WERI-Rb-1 (cell line): ENCODE measurements at regions not wholly inside any gene's neighbourhood (a gene's known extent, or its start where the extent isn't known, plus 50 kb on each side); places are given as distances from the start of the nearest gene placed in this dataset.
A peak's percentile ranks its signal among the peaks of the same experiment; 100 is the strongest.
"Not testable (repeated sequence)": the region's sequence is repeated elsewhere in the genome, so short reads cannot be mapped to it uniquely, and the experiment has no call there.

ENCODE experiments used
- DNase-seq: peaks from one replicate; pipeline ENCODE4 v3.0.0-alpha.2; 2020
- H3K27ac ChIP-seq: fragments of 250-450 bp; sonication (Bioruptor Pico); 2 replicates; pipeline ENCODE4 v1.5.1; 2020; ENCODE audit warnings: mild to moderate bottlenecking, moderate library complexity
- H3K27me3 ChIP-seq: fragments of 250-450 bp; sonication (Bioruptor Pico); 2 replicates; pipeline ENCODE4 v1.5.1; 2021; ENCODE audit warnings: mild to moderate bottlenecking, low read depth, moderate library complexity; ENCODE audit not compliant: insufficient read depth, severe bottlenecking
- H3K36me3 ChIP-seq: fragments of 250-450 bp; sonication (Bioruptor Pico); 2 replicates; pipeline ENCODE4 v1.5.1; 2020; ENCODE audit warnings: mild to moderate bottlenecking, moderate library complexity
- H3K4me3 ChIP-seq: 2 replicates; pipeline ENCODE4 v1.5.1; 2011; ENCODE audit warnings: low read depth, mild to moderate bottlenecking, control low read depth, low read length
- H3K9me3 ChIP-seq: fragments of 250-450 bp; sonication (Bioruptor Pico); 2 replicates; pipeline ENCODE4 v1.5.1; 2021; ENCODE audit warnings: mild to moderate bottlenecking, moderate library complexity; ENCODE audit not compliant: severe bottlenecking
- CTCF ChIP-seq: IDR thresholded peaks from 2 replicates; pipeline ENCODE4 v1.5.1; 2011; ENCODE audit warnings: low read depth, mild to moderate bottlenecking, control low read depth, inconsistent platforms, low read length

- no peak overlapping the region for H3K4me3 ChIP-seq
- H3K36me3 ChIP-seq: no peaks in the 10 kb centered on the region
- H3K27me3 ChIP-seq: no peaks in the 10 kb centered on the region
- TF ChIP-seq CTCF: peak; percentile 65
- peak; percentile 54 for DNase-seq
- H3K27ac ChIP-seq: no peak overlapping the region
- H3K9me3 ChIP-seq: no peaks in the 10 kb centered on the region
Measured at GRCh38 chr15:81809543-81809942, 236.3 kb downstream of the MEX3B start.

GRCh38 chr15:81807806-81808205 lies 238.0 kb downstream of the MEX3B start:
- H3K4me3 ChIP-seq: no peak overlapping the region
- no peak for DNase-seq
- H3K36me3 ChIP-seq: no peaks in the 10 kb centered on the region
- no peak overlapping the region for H3K27ac ChIP-seq
- H3K27me3 ChIP-seq: no peaks in the 10 kb centered on the region
- H3K9me3 ChIP-seq: no peaks in the 10 kb centered on the region
- no peak for TF ChIP-seq CTCF

GRCh38 chr15:81807186-81807585 lies 238.6 kb downstream of the MEX3B start:
- TF ChIP-seq CTCF: no peak
- DNase-seq: no peak
- no peaks in the 10 kb centered on the region for H3K9me3 ChIP-seq

GRCh38 chr15:81795899-81796298 lies 249.9 kb downstream of the MEX3B start:
- Histone ChIP-seq H3K9me3 (no peaks in the 10 kb centered on the region), H3K36me3 (no peaks in the 10 kb centered on the region), H3K4me3 (no peak overlapping the region), H3K27ac (no peak overlapping the region), H3K27me3 (no peaks in the 10 kb centered on the region)
- no peak for DNase-seq
- TF ChIP-seq CTCF: no peak

More at GRCh38 chr15:81807186-81807585, 238.6 kb downstream of the MEX3B start:
- Histone ChIP-seq H3K4me3 (no peak overlapping the region), H3K36me3 (no peaks in the 10 kb centered on the region), H3K27ac (no peak overlapping the region), H3K27me3 (no peaks in the 10 kb centered on the region)

GRCh38 chr15:81792646-81793045 lies 253.2 kb downstream of the MEX3B start:
- no peaks in the 10 kb centered on the region for H3K9me3 ChIP-seq
- no peak for DNase-seq
- TF ChIP-seq CTCF: no peak

GRCh38 chr15:81791322-81791721 lies 254.5 kb downstream of the MEX3B start:
- H3K27me3 ChIP-seq, DNase-seq, H3K36me3 ChIP-seq, H3K4me3 ChIP-seq, H3K27ac ChIP-seq, H3K9me3 ChIP-seq: not testable (repeated sequence)

More at GRCh38 chr15:81792646-81793045, 253.2 kb downstream of the MEX3B start:
- no peaks in the 10 kb centered on the region for H3K36me3 ChIP-seq
- no peak overlapping the region for H3K4me3 ChIP-seq
- H3K27me3 ChIP-seq: no peaks in the 10 kb centered on the region
- H3K27ac ChIP-seq: no peak overlapping the region
